GM18861 (cell line): ENCODE measurements at regions not wholly inside any gene's neighbourhood (a gene's known extent, or its start where the extent isn't known, plus 50 kb on each side); places are given as distances from the start of the nearest gene placed in this dataset.

Source experiments
- ATAC-seq: cut with Tn5 transposase; IDR thresholded peaks from one replicate; pipeline ENCODE4 v1.9.1; 2021; ENCODE audit not compliant: unreplicated experiment

DNA sequence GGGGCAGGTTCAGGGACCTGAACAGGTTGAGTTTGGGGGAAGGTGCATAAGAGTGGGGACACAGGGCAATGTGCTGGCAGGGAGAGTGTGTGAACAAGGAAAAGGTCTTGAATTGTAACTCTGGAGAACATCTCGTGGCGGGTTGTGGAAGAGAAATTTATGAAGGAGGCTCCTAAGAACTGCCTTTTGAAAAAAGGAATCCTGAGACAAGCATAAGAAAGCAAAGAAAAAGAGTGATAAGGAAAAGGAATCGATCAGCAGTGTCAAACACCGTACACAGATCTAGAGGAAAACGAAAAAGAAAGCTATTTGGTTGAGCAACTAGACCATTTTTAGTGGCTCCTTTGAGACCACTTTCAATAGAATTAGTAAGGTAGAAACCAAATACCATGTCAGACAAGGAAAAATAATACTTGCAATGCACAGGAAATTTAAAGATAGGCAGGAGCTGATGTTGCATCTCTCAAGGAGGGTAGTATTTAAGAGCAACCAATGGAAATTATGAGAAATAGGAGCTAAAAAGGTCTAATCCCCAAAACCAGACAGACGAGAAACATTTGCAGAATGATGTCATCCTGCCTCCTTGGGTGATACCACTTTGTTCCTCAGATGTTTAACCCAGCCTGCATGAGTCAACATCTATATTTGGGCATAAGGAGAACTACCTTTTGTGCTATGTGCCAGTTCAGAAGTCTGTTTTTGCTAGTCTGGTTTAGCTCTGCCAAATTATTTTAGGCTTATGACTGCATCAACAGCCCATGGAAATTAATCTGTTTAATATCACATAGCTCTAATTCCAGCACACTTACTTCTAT is 64.5 kb upstream of the STK38L start:
- ATAC-seq, result peak; percentile 91

DNA sequence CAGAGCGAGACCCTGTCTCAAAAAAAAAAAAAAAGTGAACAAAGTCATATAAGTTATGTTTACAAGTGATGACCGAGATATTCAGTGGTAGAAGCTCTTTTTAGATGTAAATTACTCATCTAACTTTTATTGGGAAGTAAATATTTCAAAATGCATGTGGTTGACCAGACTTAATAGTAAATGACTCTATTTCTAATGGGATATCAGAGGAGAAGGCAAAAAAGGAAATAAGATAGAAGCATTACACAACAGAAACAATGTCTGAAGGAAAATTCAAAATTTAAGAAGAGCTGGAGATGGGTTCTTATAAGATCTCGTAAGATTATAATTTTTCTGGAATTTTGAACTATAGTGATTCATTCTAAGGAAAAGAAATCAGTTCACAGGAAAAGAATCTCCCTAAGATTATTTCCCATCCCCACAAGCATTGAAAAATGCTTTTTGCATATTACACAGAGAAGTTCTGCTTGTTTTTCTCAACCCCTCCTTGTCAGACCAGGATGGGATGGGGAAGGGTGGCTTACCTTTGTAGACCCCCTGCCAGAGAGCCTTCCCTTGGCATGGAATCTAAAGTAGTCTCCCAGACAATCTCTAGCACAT is 63.1 kb upstream of the STK38L start:
- no peak for ATAC-seq

DNA sequence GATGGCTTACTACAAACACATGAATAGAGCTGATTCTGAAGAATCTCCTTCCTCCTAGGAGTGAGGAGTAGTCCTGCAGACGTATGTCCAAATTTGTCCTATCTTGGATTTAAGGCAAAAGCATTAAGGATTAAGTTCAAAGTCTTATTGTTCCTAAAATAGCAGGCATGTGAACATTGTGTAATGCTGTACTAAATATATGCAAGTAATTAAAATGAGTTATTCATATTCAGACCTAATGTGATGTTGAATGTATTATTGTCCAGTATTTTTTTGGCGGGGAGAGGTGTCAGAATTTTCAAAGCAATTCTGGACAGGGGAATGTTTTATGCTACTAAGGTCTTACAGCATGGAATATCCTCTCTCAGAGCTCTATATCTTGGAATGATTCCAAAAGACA is 60.7 kb upstream of the STK38L start:
- no peak for ATAC-seq

DNA sequence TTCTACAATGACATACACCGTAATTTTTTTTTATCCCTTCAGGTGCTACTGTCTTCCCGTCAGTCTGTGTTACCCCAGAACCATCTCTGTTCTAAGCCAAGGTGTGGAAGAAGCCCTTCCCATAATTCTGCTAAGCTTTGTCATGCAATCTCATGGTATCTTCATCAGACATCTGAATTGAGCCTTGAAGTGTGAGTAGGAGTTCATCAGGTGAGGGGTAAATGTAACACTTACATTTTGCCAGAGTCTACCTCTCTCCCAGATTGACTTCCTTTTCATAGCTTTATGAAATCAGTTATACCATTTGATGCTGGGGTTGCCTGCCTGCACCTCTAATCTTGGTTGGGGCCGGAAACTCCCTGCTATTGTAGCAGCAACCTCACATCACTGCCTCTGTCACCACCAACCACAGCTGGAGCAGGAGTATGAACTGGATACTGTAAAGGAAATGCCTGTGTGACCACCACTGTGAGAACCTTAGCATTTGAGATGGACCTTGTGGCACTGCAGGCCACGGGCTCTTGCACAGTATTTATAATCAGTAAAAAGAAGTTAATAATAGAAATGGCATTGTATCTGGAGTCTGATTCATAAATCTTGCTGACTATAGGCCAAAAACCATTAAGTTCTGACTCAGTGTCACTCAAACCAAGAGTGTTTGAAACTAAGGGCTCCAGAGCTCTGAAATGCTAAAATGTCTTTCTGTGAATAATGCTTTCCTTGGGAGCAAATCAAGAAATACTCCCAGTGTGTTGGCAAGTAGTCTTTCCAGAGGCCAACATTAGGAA is 58.7 kb upstream of the STK38L start:
- peak; percentile 81 for ATAC-seq

DNA sequence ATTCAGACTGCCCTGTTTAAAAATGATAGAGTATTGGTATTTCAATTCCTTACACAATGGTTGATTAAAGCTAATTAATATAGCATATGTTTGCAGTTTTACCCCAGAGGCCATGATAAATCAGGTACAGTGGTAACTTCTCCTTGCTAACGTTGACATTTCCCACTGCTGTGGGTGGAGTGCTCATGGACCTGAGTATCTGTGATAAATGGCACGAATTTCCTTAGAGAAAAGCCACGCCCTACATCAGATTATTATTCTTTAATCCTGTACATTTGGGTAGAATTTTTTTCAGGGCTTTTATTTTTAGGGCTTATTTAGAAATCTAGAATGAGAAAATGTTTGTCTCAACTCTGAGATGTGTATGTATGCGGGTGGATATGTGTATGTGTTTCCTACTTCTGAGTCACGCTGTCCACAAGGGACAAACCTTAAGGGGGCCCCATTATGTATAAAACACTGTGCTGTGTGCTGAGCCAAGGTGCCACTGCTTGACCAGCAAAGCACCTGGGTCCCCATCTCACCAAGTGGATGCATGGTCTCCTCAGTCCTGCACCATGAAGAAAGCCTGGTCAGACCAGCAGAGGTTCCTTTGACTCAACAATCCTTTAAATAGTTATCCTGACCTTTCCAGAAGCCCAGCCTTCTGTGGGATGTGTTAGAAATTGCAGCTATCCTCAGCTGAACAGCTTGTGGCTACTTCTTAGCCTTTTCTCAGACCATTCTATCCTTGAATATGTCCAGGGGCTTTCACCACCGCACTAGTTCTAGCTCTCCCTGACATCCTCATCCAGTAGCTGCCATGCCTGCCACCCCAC is 57.9 kb upstream of the STK38L start:
- no peak for ATAC-seq

DNA sequence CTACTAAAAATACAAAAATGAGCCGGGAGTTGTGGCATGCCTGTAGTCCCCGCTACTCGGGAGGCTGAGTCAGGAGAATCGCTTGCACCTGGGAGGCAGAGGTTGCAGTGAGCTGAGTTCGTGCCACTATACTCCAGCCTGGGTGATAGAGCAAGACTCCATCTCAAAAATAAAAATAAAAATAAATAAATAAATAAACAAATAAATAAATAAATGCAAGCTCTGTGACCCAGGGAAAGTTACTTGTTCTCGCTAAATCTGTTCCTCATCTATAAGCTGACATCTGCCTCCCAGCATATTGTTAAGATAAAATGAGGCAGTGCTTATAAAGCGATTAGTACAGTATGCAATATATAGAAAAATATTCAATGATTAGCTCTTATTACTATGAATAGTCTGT is 56.4 kb upstream of the STK38L start:
- ATAC-seq, result no peak

DNA sequence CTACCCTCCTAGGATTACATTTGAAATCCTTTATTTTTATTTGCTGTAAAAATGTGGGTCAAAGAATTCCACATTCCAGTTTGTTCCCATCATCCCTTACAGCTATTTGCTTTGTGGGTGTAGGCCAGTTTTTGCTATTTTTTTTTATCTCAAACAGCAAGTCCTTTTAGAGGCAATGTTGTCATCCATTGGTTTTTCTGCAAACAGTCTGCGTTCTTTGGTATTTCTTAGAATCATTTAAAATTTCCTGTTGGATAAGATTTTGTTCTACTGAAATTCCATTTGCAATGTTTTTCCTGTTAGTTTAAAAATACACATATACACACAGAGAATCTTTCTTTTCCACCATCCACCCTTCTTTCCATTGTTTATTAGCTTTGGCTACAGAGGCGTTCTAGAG is 53.3 kb upstream of the STK38L start:
- ATAC-seq, result no peak

DNA sequence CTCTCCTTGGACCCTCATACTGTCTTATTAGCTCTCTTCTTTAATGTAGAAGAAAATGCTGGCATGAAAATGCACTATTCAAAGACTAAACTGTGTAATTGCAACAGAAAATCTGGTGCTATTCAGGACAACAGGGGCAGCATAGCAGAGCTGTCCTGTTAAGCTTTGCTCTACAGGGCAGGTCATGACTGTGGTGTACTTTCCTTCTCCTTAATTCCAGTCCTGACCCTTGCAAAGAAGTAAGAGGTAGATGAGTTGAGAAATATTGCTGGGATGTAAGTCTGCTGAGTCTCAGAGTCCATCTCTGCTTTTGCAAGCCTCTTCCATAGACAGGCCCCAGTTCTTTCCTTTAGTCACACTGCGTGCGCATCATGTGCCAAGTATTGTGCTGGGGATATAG is 52.6 kb upstream of the STK38L start:
- no peak for ATAC-seq

DNA sequence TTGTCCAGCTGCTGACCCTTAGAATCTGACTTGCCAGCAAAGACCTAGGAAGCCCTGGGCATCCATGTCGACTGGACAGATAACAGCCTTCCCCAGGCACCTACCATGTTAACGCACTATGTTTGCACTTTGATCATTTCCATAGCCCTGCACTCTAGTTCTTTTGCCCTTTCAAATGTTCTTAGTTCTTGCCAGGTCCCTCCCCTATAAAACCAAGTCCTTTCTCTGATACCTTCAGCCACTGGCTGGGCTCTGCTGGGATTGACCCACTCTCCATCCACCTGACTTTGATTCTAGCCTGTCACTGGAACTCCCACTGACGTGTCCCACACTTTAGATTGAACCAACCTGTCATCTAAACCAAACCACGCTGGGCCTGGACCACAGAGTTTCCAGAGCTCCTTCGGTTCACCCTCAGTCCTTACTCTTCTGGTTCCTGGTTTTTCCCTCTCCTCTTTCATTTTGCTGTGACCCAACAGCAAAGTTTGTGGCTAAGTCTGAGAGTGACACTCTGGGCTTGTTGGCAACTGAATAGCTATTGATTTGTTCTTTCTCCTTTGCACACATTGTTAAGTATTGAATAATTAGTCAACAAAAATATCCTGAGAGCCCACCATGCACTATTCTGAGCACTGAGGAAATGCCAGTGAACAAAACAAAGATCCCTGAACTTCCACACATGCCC is 51.8 kb upstream of the STK38L start:
- ATAC-seq, result no peak

DNA sequence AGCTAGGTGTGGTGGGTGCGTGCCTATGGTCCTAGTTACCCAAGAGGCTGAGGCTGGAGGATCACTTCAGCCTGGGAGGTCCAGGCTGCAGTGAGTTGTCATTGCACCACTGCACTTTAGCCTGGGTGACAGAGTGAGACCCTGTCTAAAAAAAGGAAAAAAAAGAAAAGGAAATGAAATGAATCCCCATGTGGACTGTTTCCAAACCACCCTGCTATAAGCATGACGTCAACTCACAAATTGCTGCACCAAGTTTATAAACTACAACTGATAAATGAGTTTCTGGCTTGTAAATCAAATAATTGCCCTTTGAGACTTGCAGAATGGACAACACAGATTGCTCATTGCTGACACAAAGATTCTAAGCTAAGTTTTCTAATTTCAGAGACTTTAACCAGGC is 51.0 kb upstream of the STK38L start:
- ATAC-seq, result no peak

DNA sequence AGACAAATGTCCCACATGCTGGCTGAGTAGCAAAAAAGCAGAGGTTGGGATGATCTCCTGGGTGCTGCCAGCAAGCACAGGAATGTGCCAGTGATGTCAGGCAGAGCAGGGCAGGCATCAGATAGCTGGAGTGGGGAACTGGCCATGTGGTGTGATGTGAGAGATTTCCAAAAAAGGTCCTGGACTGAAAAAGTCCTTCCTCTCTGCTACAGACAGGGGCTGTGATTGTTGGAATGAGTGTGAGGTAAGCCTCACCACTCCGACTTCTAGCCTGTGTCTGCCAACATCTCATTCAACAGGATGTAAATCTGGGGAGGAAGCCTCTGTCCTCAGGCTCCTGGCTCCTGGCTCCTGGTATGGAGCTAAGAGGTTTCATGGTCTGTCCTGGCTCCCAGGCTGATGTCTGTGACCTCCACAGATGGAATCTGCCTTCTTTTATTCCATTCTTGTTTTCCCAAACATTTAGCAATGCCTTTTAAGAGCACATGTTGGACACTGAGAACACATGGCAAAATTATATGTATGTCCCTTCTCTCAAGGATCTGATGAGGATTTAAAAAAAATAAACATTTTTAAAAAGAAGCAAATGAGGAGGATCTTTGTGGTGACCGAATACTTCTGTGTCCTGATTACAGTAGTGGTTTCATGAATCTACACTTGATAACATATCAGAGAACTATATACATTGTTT is 50.1 kb upstream of the STK38L start:
- no peak for ATAC-seq
